Lung microvascular endothelial cell (primary cell): ENCODE measurements at regions not wholly inside any gene's neighbourhood (a gene's known extent, or its start where the extent isn't known, plus 50 kb on each side); places are given as distances from the start of the nearest gene placed in this dataset.
A peak's percentile ranks its signal among the peaks of the same experiment; 100 is the strongest.

ENCODE experiments used
- DNase-seq, 2 donors: peaks; one replicate each; pipeline versions ENCODE4 v3.0.0 to v3.0.0-alpha.2; 2010; ENCODE audit warnings: low read depth in 2 of 2

- DNase-seq, result no peak
These were observed 159.0 kb downstream of the METTL4 start for GRCh38 chr18:2412281-2412680.

- DNase-seq, result no peak
These were observed 158.1 kb downstream of the METTL4 start for GRCh38 chr18:2412996-2413751.

- DNase-seq, result no peak
These were observed 157.1 kb downstream of the METTL4 start for GRCh38 chr18:2414235-2414634.

GRCh38 chr18:2415656-2416055 is 155.6 kb downstream of the METTL4 start:
- no peak for DNase-seq

GRCh38 chr18:2417861-2418610 is 153.3 kb downstream of the METTL4 start:
- no peak for DNase-seq

GRCh38 chr18:2420367-2420766 is 150.9 kb downstream of the METTL4 start:
- DNase-seq, result no peak

- DNase-seq, result peak in 1 of 2 donors; percentile 47
These were observed 147.5 kb downstream of the METTL4 start for GRCh38 chr18:2423761-2424160.

GRCh38 chr18:2424420-2424819 is 146.9 kb downstream of the METTL4 start:
- no peak for DNase-seq

GRCh38 chr18:2425426-2426317 is 145.6 kb downstream of the METTL4 start:
- DNase-seq, result no peak

GRCh38 chr18:2430191-2430590 is 141.1 kb downstream of the METTL4 start:
- no peak for DNase-seq

GRCh38 chr18:2431806-2432205 is 139.5 kb downstream of the METTL4 start:
- DNase-seq, result no peak

- DNase-seq, result no peak
These were observed 137.9 kb downstream of the METTL4 start for GRCh38 chr18:2433366-2433765.

- DNase-seq, result no peak
These were observed 129.8 kb downstream of the METTL4 start for GRCh38 chr18:2441544-2441943.

- DNase-seq, result no peak
These were observed 129.3 kb downstream of the METTL4 start for GRCh38 chr18:2442006-2442405.

GRCh38 chr18:2442726-2443275 is 128.5 kb downstream of the METTL4 start:
- DNase-seq, result no peak

GRCh38 chr18:2444201-2444875 is 127.0 kb downstream of the METTL4 start:
- no peak for DNase-seq

- DNase-seq, result no peak
These were observed 122.6 kb downstream of the METTL4 start for GRCh38 chr18:2448565-2449151.

- no peak for DNase-seq
These were observed 119.7 kb downstream of the METTL4 start for GRCh38 chr18:2451556-2451955.

- no peak for DNase-seq
These were observed 111.4 kb downstream of the METTL4 start for GRCh38 chr18:2459886-2460285.

- DNase-seq, result no peak
These were observed 104.3 kb downstream of the METTL4 start for GRCh38 chr18:2466978-2467377.

GRCh38 chr18:2468051-2468450 is 103.3 kb downstream of the METTL4 start:
- no peak for DNase-seq
